ENCODE measurements at regions not wholly inside any gene's neighbourhood (a gene's known extent, or its start where the extent isn't known, plus 50 kb on each side); places are given as distances from the start of the nearest gene placed in this dataset.

DNA sequence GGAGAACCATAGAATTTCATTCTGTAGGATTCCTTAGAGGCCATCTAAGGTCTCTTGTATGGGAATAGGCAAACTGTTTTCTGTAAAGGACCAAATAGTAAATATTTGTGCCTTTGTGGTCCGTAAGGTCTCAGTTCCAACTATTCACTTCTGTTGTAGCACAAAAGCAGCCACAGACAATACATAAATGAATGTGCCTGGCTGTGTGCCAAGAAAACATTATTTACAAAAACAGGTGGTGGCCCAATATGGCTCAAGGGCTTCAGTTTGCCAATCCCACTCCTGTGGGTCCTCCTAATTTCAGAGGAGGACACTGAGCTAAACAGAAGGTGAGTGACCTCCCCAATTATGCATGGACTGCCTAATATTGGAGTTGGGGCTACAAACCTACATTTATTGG is 67.6 kb upstream of the EDEM3 start:
- no peak for ATAC-seq
- TF ChIP-seq CSDC2 (CRISPR knock-in tag; IDR thresholded peaks at IDR 0.05) (no peak), ZNF70 (CRISPR knock-in tag; IDR thresholded peaks at IDR 0.05) (no peak), ZNF8 (CRISPR knock-in tag; IDR thresholded peaks at IDR 0.05) (no peak), OSR1 (CRISPR knock-in tag; IDR thresholded peaks at IDR 0.05) (no peak), ZC3H10 (CRISPR knock-in tag; IDR thresholded peaks at IDR 0.05) (no peak), ARNTL (CRISPR knock-in tag; IDR thresholded peaks at IDR 0.05; ENCODE audit: borderline replicate concordance, low read depth) (no peak)

DNA sequence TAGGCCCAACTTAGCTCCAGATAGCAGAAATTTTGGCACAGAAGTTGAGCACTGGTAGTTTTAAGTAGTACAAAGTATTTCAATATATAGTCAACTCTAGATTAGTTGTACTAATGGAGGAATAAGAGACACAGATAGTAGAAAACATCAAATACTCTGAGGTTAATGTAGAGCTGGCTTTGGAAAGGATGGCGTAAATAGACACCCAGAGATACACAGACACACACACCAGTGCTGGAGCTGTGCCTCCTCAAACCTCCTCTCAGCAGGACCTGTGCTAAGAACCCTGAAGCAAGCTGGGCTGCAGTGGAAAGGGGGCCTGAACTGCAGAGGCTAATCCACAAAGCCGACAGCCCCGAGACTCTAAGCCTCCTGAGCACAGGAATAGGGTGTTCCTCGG is 67.0 kb upstream of the EDEM3 start:
- ATAC-seq, result no peak
- no peak for TF ChIP-seq PPARA (CRISPR knock-in tag; IDR thresholded peaks at IDR 0.05; ENCODE audit: borderline replicate concordance)
- no peak for TF ChIP-seq ZNF8 (CRISPR knock-in tag; IDR thresholded peaks at IDR 0.05)
- no peak for TF ChIP-seq CSDC2 (CRISPR knock-in tag; IDR thresholded peaks at IDR 0.05)
- TF ChIP-seq ESRRG (CRISPR knock-in tag; IDR thresholded peaks at IDR 0.05), result no peak
- no peak for TF ChIP-seq OSR1 (CRISPR knock-in tag; IDR thresholded peaks at IDR 0.05)
- no peak for TF ChIP-seq POU6F1 (CRISPR knock-in tag; IDR thresholded peaks at IDR 0.05; ENCODE audit: borderline replicate concordance, low read depth)
- TF ChIP-seq SNAI2 (CRISPR knock-in tag; IDR thresholded peaks at IDR 0.05), result no peak
- TF ChIP-seq ZNF565 (CRISPR knock-in tag; conservative IDR thresholded peaks at IDR 0.05; ENCODE audit: low read depth), result no peak
- no peak for TF ChIP-seq ZC3H10 (CRISPR knock-in tag; IDR thresholded peaks at IDR 0.05)
- TF ChIP-seq TCF4 (CRISPR knock-in tag; IDR thresholded peaks at IDR 0.05; ENCODE audit: borderline replicate concordance), result no peak
- no peak for TF ChIP-seq BACH2 (CRISPR knock-in tag; IDR thresholded peaks at IDR 0.05; ENCODE audit: borderline replicate concordance)
- no peak for TF ChIP-seq GLIS3 (CRISPR knock-in tag; IDR thresholded peaks at IDR 0.05)
- no peak for TF ChIP-seq RARB (CRISPR knock-in tag; IDR thresholded peaks at IDR 0.05)
- TF ChIP-seq TOX (CRISPR knock-in tag; IDR thresholded peaks at IDR 0.05; ENCODE audit: borderline replicate concordance), result no peak

DNA sequence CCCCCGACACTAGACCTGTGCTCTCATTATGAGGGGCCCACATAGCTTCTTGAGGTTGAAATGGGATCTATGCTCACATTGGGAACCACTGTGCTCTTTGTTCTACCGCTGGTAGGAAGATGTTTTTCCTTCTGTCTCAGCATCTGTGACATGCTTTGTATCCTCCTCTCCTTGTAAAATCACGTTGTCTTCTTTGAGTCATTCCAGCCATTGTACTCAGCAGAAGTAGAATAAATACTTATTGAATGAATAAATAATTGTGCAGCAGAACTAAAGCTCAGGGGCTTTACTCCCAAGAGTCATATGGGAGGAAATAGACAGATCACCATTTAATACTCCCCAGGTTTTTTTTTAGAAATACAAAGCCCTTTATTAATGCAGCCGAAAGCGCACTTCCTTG is 66.3 kb upstream of the EDEM3 start:
- TF ChIP-seq PPARA (CRISPR knock-in tag; IDR thresholded peaks at IDR 0.05; ENCODE audit: borderline replicate concordance) (no peak), SNAI2 (CRISPR knock-in tag; IDR thresholded peaks at IDR 0.05) (no peak), ISL1 (CRISPR knock-in tag; IDR thresholded peaks at IDR 0.05) (no peak), ESRRG (CRISPR knock-in tag; IDR thresholded peaks at IDR 0.05) (no peak), OSR1 (CRISPR knock-in tag; IDR thresholded peaks at IDR 0.05) (no peak), ZFP30 (CRISPR knock-in tag; IDR thresholded peaks at IDR 0.05) (no peak), BACH2 (CRISPR knock-in tag; IDR thresholded peaks at IDR 0.05; ENCODE audit: borderline replicate concordance) (no peak), RARB (CRISPR knock-in tag; IDR thresholded peaks at IDR 0.05) (no peak), ZNF565 (CRISPR knock-in tag; conservative IDR thresholded peaks at IDR 0.05; ENCODE audit: low read depth) (no peak), ZNF70 (CRISPR knock-in tag; IDR thresholded peaks at IDR 0.05) (no peak), ZNF8 (CRISPR knock-in tag; IDR thresholded peaks at IDR 0.05) (no peak), GLIS3 (CRISPR knock-in tag; IDR thresholded peaks at IDR 0.05) (no peak), TOX (CRISPR knock-in tag; IDR thresholded peaks at IDR 0.05; ENCODE audit: borderline replicate concordance) (no peak), POU6F1 (CRISPR knock-in tag; IDR thresholded peaks at IDR 0.05; ENCODE audit: borderline replicate concordance, low read depth) (no peak), ARNTL (CRISPR knock-in tag; IDR thresholded peaks at IDR 0.05; ENCODE audit: borderline replicate concordance, low read depth) (no peak)
- TF ChIP-seq, protein P1, sequence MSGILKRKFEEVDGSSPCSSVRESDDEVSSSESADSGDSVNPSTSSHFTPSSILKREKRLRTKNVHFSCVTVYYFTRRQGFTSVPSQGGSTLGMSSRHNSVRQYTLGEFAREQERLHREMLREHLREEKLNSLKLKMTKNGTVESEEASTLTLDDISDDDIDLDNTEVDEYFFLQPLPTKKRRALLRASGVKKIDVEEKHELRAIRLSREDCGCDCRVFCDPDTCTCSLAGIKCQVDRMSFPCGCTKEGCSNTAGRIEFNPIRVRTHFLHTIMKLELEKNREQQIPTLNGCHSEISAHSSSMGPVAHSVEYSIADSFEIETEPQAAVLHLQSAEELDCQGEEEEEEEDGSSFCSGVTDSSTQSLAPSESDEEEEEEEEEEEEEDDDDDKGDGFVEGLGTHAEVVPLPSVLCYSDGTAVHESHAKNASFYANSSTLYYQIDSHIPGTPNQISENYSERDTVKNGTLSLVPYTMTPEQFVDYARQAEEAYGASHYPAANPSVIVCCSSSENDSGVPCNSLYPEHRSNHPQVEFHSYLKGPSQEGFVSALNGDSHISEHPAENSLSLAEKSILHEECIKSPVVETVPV (CRISPR knock-in tag; IDR thresholded peaks at IDR 0.05), result no peak
- no peak for ATAC-seq

GRCh38 chr1:184820218-184820750 is 65.6 kb upstream of the EDEM3 start:
- ATAC-seq, result no peak
- no peak for TF ChIP-seq POU6F1 (CRISPR knock-in tag; IDR thresholded peaks at IDR 0.05; ENCODE audit: borderline replicate concordance, low read depth)
- TF ChIP-seq ISL1 (CRISPR knock-in tag; IDR thresholded peaks at IDR 0.05), result no peak
- no peak for TF ChIP-seq ZNF70 (CRISPR knock-in tag; IDR thresholded peaks at IDR 0.05)
- TF ChIP-seq ZC3H10 (CRISPR knock-in tag; IDR thresholded peaks at IDR 0.05), result no peak
- no peak for TF ChIP-seq TSHZ2 (CRISPR knock-in tag; IDR thresholded peaks at IDR 0.05)
- TF ChIP-seq TCF4 (CRISPR knock-in tag; IDR thresholded peaks at IDR 0.05; ENCODE audit: borderline replicate concordance), result no peak
- TF ChIP-seq CSDC2 (CRISPR knock-in tag; IDR thresholded peaks at IDR 0.05), result no peak
- TF ChIP-seq, protein P2, sequence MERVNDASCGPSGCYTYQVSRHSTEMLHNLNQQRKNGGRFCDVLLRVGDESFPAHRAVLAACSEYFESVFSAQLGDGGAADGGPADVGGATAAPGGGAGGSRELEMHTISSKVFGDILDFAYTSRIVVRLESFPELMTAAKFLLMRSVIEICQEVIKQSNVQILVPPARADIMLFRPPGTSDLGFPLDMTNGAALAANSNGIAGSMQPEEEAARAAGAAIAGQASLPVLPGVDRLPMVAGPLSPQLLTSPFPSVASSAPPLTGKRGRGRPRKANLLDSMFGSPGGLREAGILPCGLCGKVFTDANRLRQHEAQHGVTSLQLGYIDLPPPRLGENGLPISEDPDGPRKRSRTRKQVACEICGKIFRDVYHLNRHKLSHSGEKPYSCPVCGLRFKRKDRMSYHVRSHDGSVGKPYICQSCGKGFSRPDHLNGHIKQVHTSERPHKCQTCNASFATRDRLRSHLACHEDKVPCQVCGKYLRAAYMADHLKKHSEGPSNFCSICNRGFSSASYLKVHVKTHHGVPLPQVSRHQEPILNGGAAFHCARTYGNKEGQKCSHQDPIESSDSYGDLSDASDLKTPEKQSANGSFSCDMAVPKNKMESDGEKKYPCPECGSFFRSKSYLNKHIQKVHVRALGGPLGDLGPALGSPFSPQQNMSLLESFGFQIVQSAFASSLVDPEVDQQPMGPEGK (CRISPR knock-in tag; IDR thresholded peaks at IDR 0.05; ENCODE audit: borderline replicate concordance), result no peak
- TF ChIP-seq CREB5 (CRISPR knock-in tag; IDR thresholded peaks at IDR 0.05; ENCODE audit: low read depth), result no peak

Measured in SK-N-SH treated with all-trans-retinoic acid at 6 μM for 48 hours (cell line).